Naive thymus-derived CD4-positive, alpha-beta T cell (primary cell): ENCODE measurements at regions not wholly inside any gene's neighbourhood (a gene's known extent, or its start where the extent isn't known, plus 50 kb on each side); places are given as distances from the start of the nearest gene placed in this dataset.
A peak's percentile ranks its signal among the peaks of the same experiment; 100 is the strongest.

Source experiments
- ATAC-seq: fragments of 150-1000 bp; cut with Tn5 transposase; 2 replicates; pipeline ENCODE4 v1.10.0; 2021; ENCODE audit warnings: mild to moderate bottlenecking, moderate library complexity
- CTCF ChIA-PET: fragments of 350-600 bp; sonication (Branson Sonifier 250); formaldehyde crosslinking; loops from one replicate; lab custom pipeline; 2021; ENCODE audit warnings: antibody characterized with exemption; lab: Charles Lee
- POLR2A ChIA-PET: fragments of 350-600 bp; sonication (Branson Sonifier 250); formaldehyde crosslinking; loops from one replicate; lab custom pipeline; 2021; ENCODE audit warnings: antibody characterized with exemption, inconsistent platforms; lab: Charles Lee
- DNase-seq, 9 donors: peaks; one replicate each; pipeline versions ENCODE4 v3.0.0 to v3.0.0-alpha.2; 2020 to 2022; ENCODE audit warnings: mixed read lengths in 1 of 9
- H3K27ac ChIP-seq: one replicate; pipeline ENCODE4 v1.7.0; 2013; ENCODE audit warnings: mild to moderate bottlenecking, low read depth, low read length, moderate library complexity
- H3K27me3 ChIP-seq, 2 donors: one replicate each; pipeline ENCODE4 v1.7.0; 2013; ENCODE audit warnings: low read length in 2 of 2, mild to moderate bottlenecking in 2 of 2, moderate library complexity in 2 of 2; ENCODE audit not compliant: control insufficient read depth in 2 of 2, insufficient read depth in 2 of 2
- H3K36me3 ChIP-seq, 3 experiments: 1 replicate in 2 of 3; 2 replicates in 1 of 3; pipeline ENCODE4 v1.7.0; 2013; ENCODE audit warnings: low read length in 3 of 3, mild to moderate bottlenecking in 3 of 3, moderate library complexity in 1 of 3; ENCODE audit not compliant: insufficient read depth in 3 of 3, control insufficient read depth in 2 of 3
- H3K4me1 ChIP-seq, 2 donors: one replicate each; pipeline ENCODE4 v1.7.0; 2013; ENCODE audit warnings: low read length in 2 of 2, mild to moderate bottlenecking in 2 of 2, moderate library complexity in 1 of 2; ENCODE audit not compliant: control insufficient read depth in 2 of 2, insufficient read depth in 2 of 2
- H3K4me3 ChIP-seq: 2 replicates; pipeline ENCODE4 v1.7.0; 2013; ENCODE audit warnings: mild to moderate bottlenecking, low read length
- H3K9me3 ChIP-seq, 3 experiments: 1 replicate in 2 of 3; 2 replicates in 1 of 3; pipeline ENCODE4 v1.7.0; 2013; ENCODE audit warnings: low read length in 3 of 3; ENCODE audit not compliant: control insufficient read depth in 2 of 3
- H3K27ac Mint-ChIP-seq, 9 donors: one replicate each; pipeline ENCODE4 v1.8.0; 2020 to 2022; ENCODE audit warnings: mixed read lengths in 9 of 9, mild to moderate bottlenecking in 8 of 9, moderate library complexity in 5 of 9, inconsistent platforms in 2 of 9
- H3K27me3 Mint-ChIP-seq, 5 donors: one replicate each; pipeline ENCODE4 v1.8.0; 2021 to 2022; ENCODE audit warnings: mixed read lengths in 5 of 5, mild to moderate bottlenecking in 1 of 5
- H3K36me3 Mint-ChIP-seq, 5 donors: one replicate each; pipeline ENCODE4 v1.8.0; 2020 to 2022; ENCODE audit warnings: mixed read lengths in 5 of 5, mild to moderate bottlenecking in 3 of 5, inconsistent platforms in 1 of 5
- H3K4me1 Mint-ChIP-seq, 7 donors: one replicate each; pipeline ENCODE4 v1.8.0; 2020 to 2022; ENCODE audit warnings: mixed read lengths in 7 of 7, mild to moderate bottlenecking in 3 of 7, inconsistent platforms in 1 of 7
- H3K4me3 Mint-ChIP-seq, 10 donors: one replicate each; pipeline ENCODE4 v1.8.0; 2020 to 2022; ENCODE audit warnings: mild to moderate bottlenecking in 10 of 10, mixed read lengths in 10 of 10, moderate library complexity in 6 of 10, inconsistent platforms in 2 of 10
- H3K9me3 Mint-ChIP-seq, 11 donors: one replicate each; pipeline ENCODE4 v1.8.0; 2020 to 2022; ENCODE audit warnings: mixed read lengths in 11 of 11, mild to moderate bottlenecking in 4 of 11, inconsistent platforms in 1 of 11, moderate library complexity in 1 of 11
- intact Hi-C, 2 donors: fragments of 100-400 bp; cut with micrococcal nuclease; formaldehyde crosslinking; loops; one replicate each; pipeline ENCODE4 v1.15.1; 2023

GRCh38 chr7:131948434-131949053, 392.1 kb upstream of the PODXL start:
- peaks cover 13 to 42% (median 37%) of the 10 kb centered on the region in 5 donors for H3K27me3 Mint-ChIP-seq
- Histone ChIP-seq H3K4me1 (no peaks in the 10 kb centered on the region), H3K27ac (no peak overlapping the region), H3K9me3 (no peaks in the 10 kb centered on the region), H3K27me3 (no peaks in the 10 kb centered on the region), H3K4me3 (no peak overlapping the region), H3K36me3 (no peaks in the 10 kb centered on the region)
- intact Hi-C loops, result loop anchor here in 1 of 2 donors (10.0 kb wide), 1 partner anchor 96 kb away; no protein-coding TSS in a partner anchor
- CTCF ChIA-PET, result no interaction called here
- POLR2A ChIA-PET, result no interaction called here
- H3K4me1 Mint-ChIP-seq, result peaks cover 0 to 4% (median 0%) of the 10 kb centered on the region in 7 donors
- ATAC-seq, result no peak
- no peak overlapping the region for H3K4me3 Mint-ChIP-seq
- H3K9me3 Mint-ChIP-seq, result peaks cover 0 to 13% (median 3%) of the 10 kb centered on the region in 11 donors
- no peak overlapping the region for H3K27ac Mint-ChIP-seq
- no peak for DNase-seq
- H3K36me3 Mint-ChIP-seq, result peaks cover 0 to 4% (median 0%) of the 10 kb centered on the region in 5 donors

GRCh38 chr7:131947661-131948060, 391.2 kb upstream of the PODXL start:
- H3K27ac Mint-ChIP-seq, result no peak overlapping the region
- Histone ChIP-seq H3K4me1 (no peaks in the 10 kb centered on the region), H3K9me3 (no peaks in the 10 kb centered on the region), H3K36me3 (no peaks in the 10 kb centered on the region), H3K27ac (no peak overlapping the region), H3K4me3 (no peak overlapping the region), H3K27me3 (no peaks in the 10 kb centered on the region)
- peaks cover 0 to 4% (median 0%) of the 10 kb centered on the region in 5 donors for H3K36me3 Mint-ChIP-seq
- no peak for ATAC-seq
- peaks cover 0 to 13% (median 4%) of the 10 kb centered on the region in 11 donors for H3K9me3 Mint-ChIP-seq
- H3K4me3 Mint-ChIP-seq, result no peak overlapping the region
- DNase-seq, result no peak
- POLR2A ChIA-PET, result no interaction called here
- CTCF ChIA-PET, result no interaction called here
- H3K27me3 Mint-ChIP-seq, result peaks cover 13 to 45% (median 41%) of the 10 kb centered on the region in 5 donors
- H3K4me1 Mint-ChIP-seq, result peaks cover 0 to 4% (median 0%) of the 10 kb centered on the region in 7 donors
- intact Hi-C loops, result loop anchor here in 1 of 2 donors (10.0 kb wide), 1 partner anchor 97 kb away; no protein-coding TSS in a partner anchor

- no peaks in the 10 kb centered on the region for H3K4me1 ChIP-seq
- no peak for ATAC-seq
- no peak for DNase-seq
- ChIA-PET POLR2A (no interaction called here), CTCF (interaction anchor here (1.1 kb wide), 1 partner anchor 12 kb away, joined by 3 read pairs; no protein-coding TSS in a partner anchor)
- peaks cover 13 to 56% (median 49%) of the 10 kb centered on the region in 5 donors for H3K27me3 Mint-ChIP-seq
- no peaks in the 10 kb centered on the region for H3K9me3 ChIP-seq
- H3K27ac ChIP-seq, result no peak overlapping the region
- intact Hi-C loops, result loop anchor here in 1 of 2 donors (10.0 kb wide), 1 partner anchor 99 kb away; no protein-coding TSS in a partner anchor
- peaks cover 0 to 12% (median 5%) of the 10 kb centered on the region in 11 donors for H3K9me3 Mint-ChIP-seq
- H3K4me1 Mint-ChIP-seq, result peaks cover 0 to 4% (median 0%) of the 10 kb centered on the region in 7 donors
- no peak overlapping the region for H3K4me3 Mint-ChIP-seq
- no peaks in the 10 kb centered on the region for H3K27me3 ChIP-seq
- H3K27ac Mint-ChIP-seq, result no peak overlapping the region
- H3K4me3 ChIP-seq, result no peak overlapping the region
- no peaks in the 10 kb centered on the region for H3K36me3 Mint-ChIP-seq
- H3K36me3 ChIP-seq, result no peaks in the 10 kb centered on the region
These were observed 389.6 kb upstream of the PODXL start for GRCh38 chr7:131945957-131946544.

GRCh38 chr7:131945313-131945911, 389.0 kb upstream of the PODXL start:
- H3K4me1 ChIP-seq, result no peaks in the 10 kb centered on the region
- H3K27me3 ChIP-seq, result no peaks in the 10 kb centered on the region
- ATAC-seq, result peak; percentile 32
- H3K36me3 Mint-ChIP-seq, result no peaks in the 10 kb centered on the region
- H3K9me3 Mint-ChIP-seq, result peaks cover 0 to 7% (median 4%) of the 10 kb centered on the region in 11 donors
- H3K9me3 ChIP-seq, result no peaks in the 10 kb centered on the region
- ChIA-PET CTCF (interaction anchor here (1.1 kb wide), 1 partner anchor 11 kb away, joined by 3 read pairs; no protein-coding TSS in a partner anchor), POLR2A (no interaction called here)
- peaks cover 13 to 58% (median 49%) of the 10 kb centered on the region in 5 donors for H3K27me3 Mint-ChIP-seq
- H3K4me1 Mint-ChIP-seq, result peaks cover 0 to 4% (median 0%) of the 10 kb centered on the region in 7 donors
- no peak overlapping the region for H3K4me3 ChIP-seq
- intact Hi-C loops, result loop anchor here in 1 of 2 donors (10.0 kb wide), 1 partner anchor 99 kb away; no protein-coding TSS in a partner anchor
- no peak overlapping the region for H3K27ac Mint-ChIP-seq
- H3K4me3 Mint-ChIP-seq, result no peak overlapping the region
- no peak overlapping the region for H3K27ac ChIP-seq
- DNase-seq, result peak in 2 of 9 donors; percentile 1 to 59
- no peaks in the 10 kb centered on the region for H3K36me3 ChIP-seq

GRCh38 chr7:131944556-131945069, 388.2 kb upstream of the PODXL start:
- Mint-ChIP-seq H3K4me1 (peaks cover 0 to 4% (median 0%) of the 10 kb centered on the region in 7 donors), H3K27me3 (peaks cover 13 to 62% (median 49%) of the 10 kb centered on the region in 5 donors), H3K9me3 (peaks cover 0 to 7% (median 3%) of the 10 kb centered on the region in 11 donors), H3K27ac (no peak overlapping the region), H3K4me3 (no peak overlapping the region), H3K36me3 (no peaks in the 10 kb centered on the region)
- Histone ChIP-seq H3K4me1 (no peaks in the 10 kb centered on the region), H3K27me3 (no peaks in the 10 kb centered on the region), H3K4me3 (no peak overlapping the region), H3K27ac (no peak overlapping the region), H3K36me3 (no peaks in the 10 kb centered on the region), H3K9me3 (no peaks in the 10 kb centered on the region)
- intact Hi-C loops, result loop anchor here in 1 of 2 donors (10.0 kb wide), 1 partner anchor 100 kb away; no protein-coding TSS in a partner anchor
- POLR2A ChIA-PET, result no interaction called here
- DNase-seq (no peak), ATAC-seq (no peak)
- CTCF ChIA-PET, result interaction anchor here (1.1 kb wide), 1 partner anchor 10 kb away, joined by 3 read pairs; no protein-coding TSS in a partner anchor

- peaks cover 0 to 7% (median 3%) of the 10 kb centered on the region in 11 donors for H3K9me3 Mint-ChIP-seq
- DNase-seq (no peak), ATAC-seq (no peak)
- Histone ChIP-seq H3K36me3 (no peaks in the 10 kb centered on the region), H3K27me3 (no peaks in the 10 kb centered on the region), H3K27ac (no peak overlapping the region), H3K4me3 (no peak overlapping the region), H3K4me1 (no peaks in the 10 kb centered on the region), H3K9me3 (no peaks in the 10 kb centered on the region)
- intact Hi-C loops, result loop anchor here in 1 of 2 donors (10.0 kb wide), 1 partner anchor 101 kb away; no protein-coding TSS in a partner anchor
- no peak overlapping the region for H3K4me3 Mint-ChIP-seq
- no peak overlapping the region for H3K27ac Mint-ChIP-seq
- peaks cover 13 to 60% (median 49%) of the 10 kb centered on the region in 5 donors for H3K27me3 Mint-ChIP-seq
- H3K36me3 Mint-ChIP-seq, result no peaks in the 10 kb centered on the region
- POLR2A ChIA-PET, result no interaction called here
- peaks cover 0 to 4% (median 0%) of the 10 kb centered on the region in 7 donors for H3K4me1 Mint-ChIP-seq
- CTCF ChIA-PET, result no interaction called here
These were observed 387.2 kb upstream of the PODXL start for GRCh38 chr7:131943646-131944045.
